ENCODE measurements at regions not wholly inside any gene's neighbourhood (a gene's known extent, or its start where the extent isn't known, plus 50 kb on each side); places are given as distances from the start of the nearest gene placed in this dataset.

DNA sequence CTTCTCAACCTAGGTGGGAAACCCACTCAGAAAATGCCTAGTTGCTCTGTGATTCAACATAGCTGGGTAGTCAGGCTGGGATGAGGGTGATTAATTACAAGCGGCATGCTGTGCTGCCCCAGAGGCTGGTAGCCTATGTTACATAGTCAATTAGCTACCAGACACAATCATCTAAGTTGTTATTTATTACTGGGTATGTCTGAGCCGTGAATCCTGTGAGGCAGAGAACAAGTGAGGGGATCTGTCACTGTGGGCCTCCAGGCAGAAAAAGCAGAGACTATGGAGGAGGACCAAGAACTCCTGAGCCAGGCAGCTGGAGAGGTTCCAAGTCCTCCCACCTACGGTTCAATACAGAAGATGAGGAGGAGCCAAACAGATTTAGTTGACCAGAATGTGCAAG is 186.6 kb upstream of the BDNF start:
- DNase-seq (ENCODE audit: low spot score in 2 of 2) (no peak), ATAC-seq (ENCODE audit: low read depth) (no peak)
- no peak overlapping the region for H3K4me3 Mint-ChIP-seq
- H3K27me3 Mint-ChIP-seq = peaks cover 2% of the 10 kb centered on the region
- H3K4me1 Mint-ChIP-seq = no peaks in the 10 kb centered on the region
- no peak overlapping the region for H3K27ac Mint-ChIP-seq
- H3K9me3 Mint-ChIP-seq = peaks cover 4% of the 10 kb centered on the region
- no peaks in the 10 kb centered on the region for H3K36me3 Mint-ChIP-seq

DNA sequence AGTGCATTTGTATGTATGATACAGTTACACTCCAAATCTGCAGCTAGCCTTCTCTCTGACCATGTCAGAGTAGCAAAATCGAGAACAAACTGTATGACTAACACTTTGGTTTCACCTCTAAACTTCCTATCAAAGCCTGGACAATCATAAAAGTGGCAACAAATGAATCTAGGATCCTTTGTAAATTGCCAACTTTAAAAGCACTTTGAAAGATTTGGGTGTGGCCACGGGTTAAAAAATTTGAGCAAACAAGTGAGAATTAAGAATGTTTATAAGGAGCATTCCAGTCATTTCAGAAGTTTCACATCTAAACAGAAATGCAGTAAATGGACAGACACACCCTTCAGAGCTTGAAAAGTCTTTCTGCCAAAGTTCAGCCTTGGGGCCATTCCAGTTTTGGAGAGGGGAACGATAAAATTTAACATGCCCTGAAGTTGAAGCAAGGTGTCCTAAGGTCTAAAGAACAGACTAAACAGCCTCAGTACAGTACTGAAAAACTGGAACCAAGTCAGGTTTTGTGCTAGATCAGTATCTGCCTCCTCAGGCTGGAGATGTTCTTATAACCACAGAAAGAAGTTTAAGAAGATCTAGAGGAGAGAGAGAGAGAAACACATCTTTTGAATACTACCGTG is 181.9 kb upstream of the BDNF start:
- Mint-ChIP-seq H3K27ac (no peak overlapping the region), H3K9me3 (no peaks in the 10 kb centered on the region), H3K27me3 (peaks cover under 1% of the 10 kb centered on the region), H3K4me1 (no peaks in the 10 kb centered on the region), H3K4me3 (no peak overlapping the region), H3K36me3 (no peaks in the 10 kb centered on the region)
- DNase-seq (ENCODE audit: low spot score in 2 of 2) (no peak), ATAC-seq (ENCODE audit: low read depth) (no peak)

DNA sequence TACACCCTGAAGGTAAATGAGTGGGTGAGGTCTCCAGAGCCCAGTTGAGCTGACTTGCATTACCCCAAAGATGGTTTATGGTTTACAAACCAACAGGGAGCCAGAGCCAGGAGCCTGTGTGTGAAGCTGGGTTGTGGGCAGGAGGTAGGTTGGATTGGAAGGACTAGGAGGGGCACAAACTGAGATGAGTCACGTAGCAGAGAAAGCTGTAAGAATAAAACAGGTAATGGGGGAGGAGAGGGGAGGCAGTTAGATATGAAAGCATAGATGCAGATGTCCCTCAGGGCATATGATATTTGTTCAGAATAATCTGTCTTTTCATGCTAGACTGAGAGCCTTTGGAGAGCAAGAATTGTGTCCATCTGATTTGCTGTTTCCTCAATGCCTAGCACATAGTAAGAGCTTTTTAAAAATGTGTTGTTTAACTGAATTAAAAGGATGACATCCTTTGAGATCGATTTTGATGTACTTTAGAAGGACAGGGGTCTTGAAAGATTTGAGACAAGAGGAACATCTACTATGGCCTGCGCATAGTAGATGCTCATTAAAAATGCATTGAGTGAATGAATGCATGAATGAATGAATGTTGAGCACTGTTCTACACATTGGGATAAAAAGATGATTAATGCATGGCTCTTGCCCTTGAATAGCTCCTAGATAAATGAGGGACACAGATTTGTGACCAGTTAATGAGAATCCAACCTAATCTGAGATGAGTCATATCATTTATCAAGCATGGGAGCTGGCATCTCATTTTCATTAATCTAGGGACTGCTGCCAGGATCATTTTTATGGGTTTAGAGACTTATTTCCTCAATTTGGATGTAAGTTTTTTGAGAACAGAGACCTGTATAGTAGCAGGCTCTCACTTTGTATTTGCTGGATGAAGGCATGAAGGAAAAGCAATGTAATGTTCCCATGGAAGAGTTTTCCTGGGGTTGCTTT is 175.8 kb upstream of the BDNF start:
- H3K4me3 Mint-ChIP-seq = no peak overlapping the region
- no peak overlapping the region for H3K27ac Mint-ChIP-seq

DNA sequence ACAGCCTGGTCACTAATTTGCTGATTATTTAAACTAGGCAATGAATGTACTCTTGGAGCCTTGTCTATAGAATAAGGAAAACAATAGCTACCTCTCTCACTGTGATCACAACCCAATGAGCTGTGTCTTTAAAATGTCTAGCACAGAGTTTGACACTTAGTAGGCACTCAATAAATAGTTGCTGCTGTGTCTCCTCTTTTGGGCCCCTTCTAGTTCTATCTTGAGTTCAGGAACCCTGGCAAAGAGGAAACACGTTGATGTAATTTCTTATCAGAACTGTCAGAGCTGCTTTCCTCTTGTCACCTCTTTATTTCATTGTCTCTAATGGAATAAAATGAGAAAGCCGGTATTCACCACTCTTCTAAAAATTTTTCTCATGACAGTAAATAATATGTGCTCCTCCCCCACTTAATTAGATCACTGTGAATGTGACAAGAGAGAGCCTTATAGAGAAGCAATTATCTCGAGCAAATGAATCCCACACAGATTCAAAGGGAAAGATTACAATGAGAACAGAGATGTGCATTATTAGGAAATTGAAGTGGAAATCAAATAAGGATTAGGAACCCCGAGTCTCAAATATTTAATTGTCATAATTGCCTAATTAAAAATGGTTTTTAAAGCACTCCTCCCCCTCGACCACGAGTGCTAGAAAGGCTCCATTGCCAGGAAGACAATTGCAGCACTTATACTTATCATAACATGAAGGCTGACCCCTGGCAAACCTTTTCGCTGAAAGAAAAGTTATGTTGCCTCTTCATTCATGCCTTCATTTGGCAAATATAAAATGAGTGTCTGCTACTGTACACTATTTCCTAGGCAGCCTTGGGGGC is 175.0 kb upstream of the BDNF start:
- ATAC-seq (ENCODE audit: low read depth) (no peak), DNase-seq (ENCODE audit: low spot score in 2 of 2) (no peak)
- no peaks in the 10 kb centered on the region for H3K4me1 Mint-ChIP-seq
- peaks cover 3% of the 10 kb centered on the region for H3K9me3 Mint-ChIP-seq
- H3K27me3 Mint-ChIP-seq = peaks cover 2% of the 10 kb centered on the region
- H3K36me3 Mint-ChIP-seq = no peaks in the 10 kb centered on the region
- no peak overlapping the region for H3K4me3 Mint-ChIP-seq
- no peak overlapping the region for H3K27ac Mint-ChIP-seq

More for the DNA sequence above, 175.8 kb upstream of the BDNF start:
- ATAC-seq (ENCODE audit: low read depth) = no peak
- H3K27me3 Mint-ChIP-seq = peaks cover 2% of the 10 kb centered on the region
- peaks cover 3% of the 10 kb centered on the region for H3K9me3 Mint-ChIP-seq
- no peaks in the 10 kb centered on the region for H3K36me3 Mint-ChIP-seq
- H3K4me1 Mint-ChIP-seq = no peaks in the 10 kb centered on the region
- no peak for DNase-seq (ENCODE audit: low spot score in 2 of 2)

DNA sequence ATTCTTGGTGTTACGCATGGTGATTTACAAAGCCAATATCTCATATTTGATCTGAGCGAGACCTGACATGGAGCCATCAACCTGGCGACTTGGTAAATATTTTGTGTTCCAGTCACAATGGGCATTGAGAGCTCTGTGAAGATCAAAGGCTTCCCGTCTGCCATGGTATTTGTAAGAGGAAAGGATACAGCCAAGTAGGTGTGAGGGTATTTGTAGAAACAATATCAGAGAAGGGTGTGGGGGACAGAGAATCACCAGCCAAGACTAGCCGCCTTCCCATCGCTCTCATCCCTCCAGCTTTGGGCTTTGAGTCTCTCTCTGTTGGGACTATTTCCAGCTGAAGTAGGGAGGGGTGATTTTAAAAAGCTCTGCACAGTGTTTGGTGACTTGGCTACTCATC is 173.4 kb upstream of the BDNF start:
- Mint-ChIP-seq H3K4me3 (no peak overlapping the region), H3K27ac (no peak overlapping the region), H3K4me1 (no peaks in the 10 kb centered on the region), H3K36me3 (no peaks in the 10 kb centered on the region), H3K27me3 (peaks cover 2% of the 10 kb centered on the region), H3K9me3 (peaks cover 3% of the 10 kb centered on the region)
- ATAC-seq (ENCODE audit: low read depth) = no peak
- no peak for DNase-seq (ENCODE audit: low spot score in 2 of 2)

DNA sequence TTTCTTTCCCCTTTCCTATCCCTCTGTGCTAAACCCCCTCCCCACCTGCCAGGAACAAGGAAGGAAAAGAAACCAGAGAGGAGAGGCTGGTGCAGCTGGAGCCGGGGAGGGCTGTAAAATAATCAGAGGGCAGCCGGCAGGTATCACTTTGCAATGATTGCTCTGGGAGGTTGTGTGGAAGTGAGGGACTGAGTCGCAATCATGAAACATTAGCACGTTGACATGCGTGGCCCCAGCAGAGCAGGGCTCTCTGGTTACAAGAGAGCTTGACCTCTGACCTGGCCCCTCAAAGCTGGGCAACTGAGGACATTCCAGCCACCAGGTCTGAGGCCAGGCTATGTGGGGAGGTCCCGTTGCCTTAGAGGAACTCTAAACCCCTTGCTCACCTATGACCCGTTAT is 170.8 kb upstream of the BDNF start:
- H3K9me3 Mint-ChIP-seq = peaks cover 3% of the 10 kb centered on the region
- no peaks in the 10 kb centered on the region for H3K4me1 Mint-ChIP-seq
- no peaks in the 10 kb centered on the region for H3K36me3 Mint-ChIP-seq
- no peak overlapping the region for H3K27ac Mint-ChIP-seq
- no peak overlapping the region for H3K4me3 Mint-ChIP-seq
- peaks cover 3% of the 10 kb centered on the region for H3K27me3 Mint-ChIP-seq
- no peak for ATAC-seq (ENCODE audit: low read depth)
- no peak for DNase-seq (ENCODE audit: low spot score in 2 of 2)

DNA sequence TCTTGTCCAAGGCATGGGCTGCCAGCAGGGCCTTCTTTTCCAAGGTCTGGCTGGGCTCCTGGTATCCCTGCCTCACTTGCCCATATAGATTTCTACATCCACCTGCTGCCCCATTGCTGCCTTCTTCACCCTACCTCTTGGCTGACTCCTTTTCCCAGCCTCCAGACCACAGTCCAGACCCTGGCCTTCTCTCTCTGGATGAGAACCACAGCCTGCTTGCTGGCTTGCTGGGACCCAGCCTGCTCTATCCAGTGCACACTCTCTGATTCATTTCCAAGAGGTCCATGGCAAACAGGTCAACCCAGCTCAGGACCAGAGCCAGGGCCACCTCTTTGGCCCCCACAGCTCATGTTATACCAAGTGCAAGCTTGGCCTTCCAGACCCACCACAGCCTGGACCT is 169.4 kb upstream of the BDNF start:
- DNase-seq (ENCODE audit: low spot score in 2 of 2) = no peak
- no peaks in the 10 kb centered on the region for H3K36me3 Mint-ChIP-seq
- no peak overlapping the region for H3K4me3 Mint-ChIP-seq
- no peak for ATAC-seq (ENCODE audit: low read depth)
- no peak overlapping the region for H3K27ac Mint-ChIP-seq
- peaks cover 4% of the 10 kb centered on the region for H3K27me3 Mint-ChIP-seq
- peaks cover 4% of the 10 kb centered on the region for H3K9me3 Mint-ChIP-seq
- no peaks in the 10 kb centered on the region for H3K4me1 Mint-ChIP-seq

DNA sequence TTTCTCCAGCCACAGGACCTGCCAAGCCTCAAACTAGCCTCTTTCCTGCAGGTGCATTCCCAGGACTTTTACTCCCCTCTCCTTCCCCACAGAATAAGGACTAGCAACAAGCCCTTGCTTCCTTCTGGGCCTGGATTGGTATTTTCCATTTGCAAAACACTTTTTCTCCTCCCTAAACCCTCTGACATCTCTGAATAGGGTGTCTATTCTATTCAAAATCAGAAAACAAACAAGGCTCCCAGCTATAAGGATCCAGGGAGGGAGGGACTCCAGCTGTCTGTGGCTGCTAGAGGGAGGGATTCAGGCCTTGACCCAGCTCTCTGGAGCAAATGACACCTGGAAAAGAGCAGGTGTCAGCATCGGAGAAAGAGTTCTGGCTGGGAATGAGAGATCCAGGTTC is 168.5 kb upstream of the BDNF start:
- ATAC-seq (ENCODE audit: low read depth) = no peak
- Mint-ChIP-seq H3K4me3 (no peak overlapping the region), H3K4me1 (no peaks in the 10 kb centered on the region), H3K9me3 (peaks cover 4% of the 10 kb centered on the region), H3K27ac (no peak overlapping the region), H3K27me3 (peaks cover 4% of the 10 kb centered on the region), H3K36me3 (no peaks in the 10 kb centered on the region)
- DNase-seq (ENCODE audit: low spot score in 2 of 2) = no peak

DNA sequence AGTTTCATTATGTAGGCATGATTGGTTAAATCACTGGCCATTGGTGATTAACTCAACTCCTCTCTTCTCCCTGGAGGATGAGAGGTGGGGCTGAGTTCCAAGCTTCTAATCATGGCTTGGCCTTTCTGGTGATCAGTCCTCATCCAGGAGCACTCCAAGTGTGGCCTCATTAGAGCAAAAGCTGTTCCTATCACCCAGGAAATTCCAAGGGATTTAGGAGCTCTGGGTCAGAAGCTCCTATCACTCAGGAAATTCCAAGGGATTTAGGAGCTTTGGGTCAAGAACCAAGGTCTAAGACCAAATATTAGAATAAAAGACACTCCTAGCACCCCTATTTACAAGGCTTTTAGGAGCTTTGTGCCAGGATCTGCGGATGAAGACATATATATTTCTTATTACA is 168.0 kb upstream of the BDNF start:
- Mint-ChIP-seq H3K4me3 (no peak overlapping the region), H3K36me3 (no peaks in the 10 kb centered on the region), H3K27ac (no peak overlapping the region), H3K9me3 (peaks cover 4% of the 10 kb centered on the region), H3K27me3 (peaks cover 4% of the 10 kb centered on the region), H3K4me1 (no peaks in the 10 kb centered on the region)
- DNase-seq (ENCODE audit: low spot score in 2 of 2) (no peak), ATAC-seq (ENCODE audit: low read depth) (no peak)

DNA sequence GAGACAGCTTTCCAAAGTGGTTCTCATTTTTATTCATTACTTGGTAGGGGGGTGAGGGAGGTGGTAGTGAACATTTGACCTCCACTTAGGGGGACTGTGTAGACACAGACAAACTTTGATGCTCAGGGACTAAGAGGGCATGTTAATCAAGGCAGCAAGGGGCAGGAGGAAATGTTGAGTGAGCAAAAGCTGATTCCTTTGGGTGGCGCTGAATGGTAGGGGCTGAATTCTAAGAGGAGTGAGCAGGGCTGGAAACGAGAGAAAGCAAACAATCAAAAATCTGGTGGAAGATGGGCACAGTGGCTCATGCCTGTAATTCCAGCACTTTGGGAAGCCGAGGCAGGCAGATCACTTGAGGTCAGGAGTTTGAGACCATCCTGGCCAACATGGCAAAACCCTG is 164.8 kb upstream of the BDNF start:
- DNase-seq (ENCODE audit: low spot score in 2 of 2) = no peak
- Mint-ChIP-seq H3K9me3 (peaks cover 1% of the 10 kb centered on the region), H3K27ac (no peak overlapping the region), H3K36me3 (no peaks in the 10 kb centered on the region), H3K27me3 (peaks cover 4% of the 10 kb centered on the region), H3K4me3 (no peak overlapping the region), H3K4me1 (no peaks in the 10 kb centered on the region)
- no peak for ATAC-seq (ENCODE audit: low read depth)

DNA sequence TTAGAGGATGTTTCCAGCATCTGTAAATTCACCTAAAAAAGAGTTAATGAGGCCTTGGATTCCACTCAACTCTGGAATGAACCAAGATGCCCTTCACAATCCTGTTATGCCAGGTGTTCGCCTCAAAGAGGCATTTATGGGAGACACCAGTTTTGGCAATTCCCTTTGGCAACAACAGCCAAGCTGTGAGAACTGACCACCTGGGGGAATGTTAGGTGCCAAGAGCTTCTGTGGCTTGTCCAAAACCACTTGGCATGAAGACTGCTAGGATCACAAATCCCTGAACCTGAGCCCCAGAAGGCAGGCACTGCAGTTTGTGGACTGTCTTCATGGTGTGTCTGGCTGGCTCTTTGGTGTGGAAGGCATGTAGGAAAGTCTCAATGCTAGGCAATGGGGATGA is 164.4 kb upstream of the BDNF start:
- H3K27me3 Mint-ChIP-seq = peaks cover 5% of the 10 kb centered on the region
- peaks cover 1% of the 10 kb centered on the region for H3K9me3 Mint-ChIP-seq
- ATAC-seq (ENCODE audit: low read depth) = no peak
- no peak overlapping the region for H3K4me3 Mint-ChIP-seq
- no peak overlapping the region for H3K27ac Mint-ChIP-seq
- DNase-seq (ENCODE audit: low spot score in 2 of 2) = no peak
- H3K4me1 Mint-ChIP-seq = no peaks in the 10 kb centered on the region
- no peaks in the 10 kb centered on the region for H3K36me3 Mint-ChIP-seq

DNA sequence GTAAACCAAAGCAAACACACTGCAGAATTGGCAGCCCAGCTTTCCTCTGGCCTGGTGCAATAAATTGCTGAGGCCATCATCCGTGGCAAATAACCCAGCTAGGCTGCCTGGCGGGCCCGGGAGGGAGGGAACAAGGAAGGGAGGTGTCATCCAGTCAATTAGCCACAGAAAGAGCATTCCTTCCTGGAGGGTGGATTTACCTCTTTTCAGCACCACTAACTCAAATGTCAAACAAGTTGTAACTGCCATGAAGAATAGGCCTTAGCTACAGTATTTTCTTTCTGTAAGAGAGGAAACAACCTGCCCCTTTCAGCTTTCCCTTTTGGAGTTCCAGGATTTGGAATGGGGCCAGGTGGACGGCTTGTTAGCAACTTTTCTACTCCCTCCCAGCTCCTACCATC is 163.8 kb upstream of the BDNF start:
- Mint-ChIP-seq H3K4me3 (no peak overlapping the region), H3K4me1 (no peaks in the 10 kb centered on the region), H3K36me3 (no peaks in the 10 kb centered on the region), H3K27ac (no peak overlapping the region), H3K9me3 (peaks cover 1% of the 10 kb centered on the region), H3K27me3 (peaks cover 6% of the 10 kb centered on the region)
- ATAC-seq (ENCODE audit: low read depth) (no peak), DNase-seq (ENCODE audit: low spot score in 2 of 2) (no peak)

DNA sequence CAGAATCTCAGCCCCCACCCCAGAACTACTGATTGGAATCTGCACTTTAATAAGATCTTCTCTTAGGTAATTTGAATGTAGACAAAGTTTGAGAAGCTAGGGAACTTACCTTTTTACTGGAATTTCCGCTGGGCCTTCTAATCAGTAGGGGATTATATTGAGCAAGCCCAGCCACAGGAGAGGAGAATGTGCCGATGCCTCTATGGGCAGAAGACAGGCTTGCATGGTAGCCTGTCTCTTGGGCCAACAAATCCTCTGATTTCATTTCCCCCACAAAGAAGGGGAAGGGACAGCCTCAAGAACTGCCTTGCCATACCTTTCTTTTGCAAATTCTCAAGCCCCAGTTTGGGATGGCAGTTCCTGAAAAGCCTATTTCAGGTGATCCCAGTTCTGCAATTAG is 163.4 kb upstream of the BDNF start:
- Mint-ChIP-seq H3K4me1 (no peaks in the 10 kb centered on the region), H3K9me3 (peaks cover 1% of the 10 kb centered on the region), H3K36me3 (no peaks in the 10 kb centered on the region), H3K4me3 (no peak overlapping the region), H3K27me3 (peaks cover 6% of the 10 kb centered on the region), H3K27ac (no peak overlapping the region)
- DNase-seq (ENCODE audit: low spot score in 2 of 2) = no peak
- ATAC-seq (ENCODE audit: low read depth) = no peak

Data from memory B cell (primary cell).